SJCRH30 (cell line): ENCODE measurements at regions not wholly inside any gene's neighbourhood (a gene's known extent, or its start where the extent isn't known, plus 50 kb on each side); places are given as distances from the start of the nearest gene placed in this dataset.

ENCODE experiments used
- DNase-seq, 2 experiments: peaks; one replicate each; pipeline ENCODE4 v3.0.0-alpha.2; 2015 to 2020
- H3K27ac ChIP-seq: fragments of 250-450 bp; sonication (Bioruptor Pico); 2 replicates; pipeline ENCODE4 v1.5.1; 2020; ENCODE audit warnings: mild to moderate bottlenecking, moderate library complexity
- H3K27me3 ChIP-seq: fragments of 250-450 bp; sonication (Bioruptor Pico); 2 replicates; pipeline ENCODE4 v1.5.1; 2020; ENCODE audit warnings: mild to moderate bottlenecking, moderate library complexity
- H3K36me3 ChIP-seq: fragments of 250-450 bp; sonication (Bioruptor Pico); 2 replicates; pipeline ENCODE4 v1.5.1; 2020; ENCODE audit warnings: mild to moderate bottlenecking, moderate library complexity
- H3K4me1 ChIP-seq: fragments of 250-450 bp; sonication (Bioruptor Pico); 2 replicates; pipeline ENCODE4 v1.5.1; 2020; ENCODE audit warnings: mild to moderate bottlenecking, moderate library complexity
- H3K4me3 ChIP-seq: fragments of 250-450 bp; sonication (Bioruptor Pico); 2 replicates; pipeline ENCODE4 v1.5.1; 2020; ENCODE audit warnings: mild to moderate bottlenecking, moderate library complexity
- H3K9me3 ChIP-seq: fragments of 250-450 bp; sonication (Bioruptor Pico); replicated peaks from 2 replicates; pipeline ENCODE4 v1.5.1; 2020; ENCODE audit warnings: mild to moderate bottlenecking, moderate library complexity

GRCh38 chr2:147553775-147554271 is 291.0 kb upstream of the ACVR2A start:
- H3K4me3 ChIP-seq = no peak overlapping the region
- H3K9me3 ChIP-seq = 0 out of 2 replicates have a peak, but pooled peaks cover 3% of the 10 kb centered on the region
- no peaks in the 10 kb centered on the region for H3K4me1 ChIP-seq
- H3K27ac ChIP-seq = no peak overlapping the region
- no peak for DNase-seq
- H3K27me3 ChIP-seq = no peaks in the 10 kb centered on the region
- no peaks in the 10 kb centered on the region for H3K36me3 ChIP-seq

GRCh38 chr2:147550995-147551731 is 293.7 kb upstream of the ACVR2A start:
- Histone ChIP-seq H3K36me3 (no peaks in the 10 kb centered on the region), H3K9me3 (no peaks in the 10 kb centered on the region), H3K27me3 (no peaks in the 10 kb centered on the region), H3K4me3 (no peak overlapping the region), H3K27ac (no peak overlapping the region), H3K4me1 (no peaks in the 10 kb centered on the region)
- DNase-seq = no peak

- Histone ChIP-seq H3K4me1 (no peaks in the 10 kb centered on the region), H3K27me3 (no peaks in the 10 kb centered on the region), H3K4me3 (no peak overlapping the region), H3K9me3 (no peaks in the 10 kb centered on the region), H3K36me3 (no peaks in the 10 kb centered on the region), H3K27ac (no peak overlapping the region)
- DNase-seq = no peak
Measured at GRCh38 chr2:147549054-147549453, 295.8 kb upstream of the ACVR2A start.

- Histone ChIP-seq H3K9me3 (no peaks in the 10 kb centered on the region), H3K36me3 (no peaks in the 10 kb centered on the region), H3K4me3 (no peak overlapping the region), H3K27ac (no peak overlapping the region), H3K4me1 (no peaks in the 10 kb centered on the region), H3K27me3 (no peaks in the 10 kb centered on the region)
- DNase-seq = no peak
Measured at GRCh38 chr2:147548451-147548850, 296.4 kb upstream of the ACVR2A start.

- Histone ChIP-seq H3K27ac (no peak overlapping the region), H3K4me3 (no peak overlapping the region)
- DNase-seq = no peak
Measured at GRCh38 chr2:147547440-147547839, 297.4 kb upstream of the ACVR2A start.

GRCh38 chr2:147546109-147546508 is 298.7 kb upstream of the ACVR2A start:
- Histone ChIP-seq H3K27me3 (no peaks in the 10 kb centered on the region), H3K4me3 (no peak overlapping the region), H3K36me3 (no peaks in the 10 kb centered on the region), H3K27ac (no peak overlapping the region), H3K4me1 (no peaks in the 10 kb centered on the region), H3K9me3 (no peaks in the 10 kb centered on the region)
- DNase-seq = no peak

More at GRCh38 chr2:147547440-147547839, 297.4 kb upstream of the ACVR2A start:
- H3K4me1 ChIP-seq = no peaks in the 10 kb centered on the region
- H3K36me3 ChIP-seq = no peaks in the 10 kb centered on the region
- H3K9me3 ChIP-seq = no peaks in the 10 kb centered on the region
- no peaks in the 10 kb centered on the region for H3K27me3 ChIP-seq

- Histone ChIP-seq H3K9me3 (peaks cover 3% of the 10 kb centered on the region; the same call in 1 of the 2 replicates), H3K4me3 (no peak overlapping the region), H3K27ac (no peak overlapping the region), H3K27me3 (no peaks in the 10 kb centered on the region), H3K4me1 (no peaks in the 10 kb centered on the region), H3K36me3 (no peaks in the 10 kb centered on the region)
- DNase-seq = no peak
Measured at GRCh38 chr2:147543056-147543455, 301.8 kb upstream of the ACVR2A start.

GRCh38 chr2:147542351-147542750 is 302.5 kb upstream of the ACVR2A start:
- H3K27me3 ChIP-seq = no peaks in the 10 kb centered on the region
- no peak for DNase-seq
- H3K36me3 ChIP-seq = no peaks in the 10 kb centered on the region
- H3K4me3 ChIP-seq = no peak overlapping the region
- no peaks in the 10 kb centered on the region for H3K4me1 ChIP-seq
- H3K27ac ChIP-seq = no peak overlapping the region
- H3K9me3 ChIP-seq = peaks cover 4% of the 10 kb centered on the region; the same call in 1 of the 2 replicates

GRCh38 chr2:147541314-147541713 is 303.5 kb upstream of the ACVR2A start:
- H3K4me1 ChIP-seq = no peaks in the 10 kb centered on the region
- no peak overlapping the region for H3K4me3 ChIP-seq
- H3K27ac ChIP-seq = no peak overlapping the region
- no peak for DNase-seq
- H3K9me3 ChIP-seq = peaks cover 4% of the 10 kb centered on the region; the same call in 1 of the 2 replicates
- no peaks in the 10 kb centered on the region for H3K36me3 ChIP-seq
- no peaks in the 10 kb centered on the region for H3K27me3 ChIP-seq

- H3K27ac ChIP-seq = no peak overlapping the region
- H3K36me3 ChIP-seq = no peaks in the 10 kb centered on the region
- no peak overlapping the region for H3K4me3 ChIP-seq
- H3K9me3 ChIP-seq = peaks cover 4% of the 10 kb centered on the region; the same call in 1 of the 2 replicates
- H3K27me3 ChIP-seq = no peaks in the 10 kb centered on the region
- no peak for DNase-seq
- no peaks in the 10 kb centered on the region for H3K4me1 ChIP-seq
Measured at GRCh38 chr2:147538821-147539220, 306.0 kb upstream of the ACVR2A start.

- no peak for DNase-seq
- no peak overlapping the region for H3K4me3 ChIP-seq
- H3K36me3 ChIP-seq = no peaks in the 10 kb centered on the region
- no peak overlapping the region for H3K27ac ChIP-seq
- H3K27me3 ChIP-seq = no peaks in the 10 kb centered on the region
- H3K9me3 ChIP-seq = peaks cover 4% of the 10 kb centered on the region; the same call in 1 of the 2 replicates
- H3K4me1 ChIP-seq = no peaks in the 10 kb centered on the region
Measured at GRCh38 chr2:147538088-147538487, 306.7 kb upstream of the ACVR2A start.

- no peaks in the 10 kb centered on the region for H3K36me3 ChIP-seq
- DNase-seq = peak; percentile 43 to 68
- no peak overlapping the region; the same call in 1 of the 2 replicates for H3K27ac ChIP-seq
- H3K4me3 ChIP-seq = no peak overlapping the region
- H3K27me3 ChIP-seq = no peaks in the 10 kb centered on the region
- H3K9me3 ChIP-seq = no peaks in the 10 kb centered on the region; the same call in 1 of the 2 replicates
- H3K4me1 ChIP-seq = peaks cover 6% of the 10 kb centered on the region
Measured at GRCh38 chr2:147531269-147531668, 313.6 kb upstream of the ACVR2A start.

- H3K36me3 ChIP-seq = no peaks in the 10 kb centered on the region
- no peaks in the 10 kb centered on the region; the same call in 1 of the 2 replicates for H3K9me3 ChIP-seq
- H3K4me1 ChIP-seq = peaks cover 6% of the 10 kb centered on the region
- no peaks in the 10 kb centered on the region for H3K27me3 ChIP-seq
- no peak for DNase-seq
- no peak overlapping the region for H3K4me3 ChIP-seq
- H3K27ac ChIP-seq = no peak overlapping the region
Measured at GRCh38 chr2:147530033-147530432, 314.8 kb upstream of the ACVR2A start.

- H3K4me3 ChIP-seq = no peak overlapping the region
- DNase-seq = no peak
- H3K27ac ChIP-seq = no peak overlapping the region
- H3K36me3 ChIP-seq = no peaks in the 10 kb centered on the region
- H3K4me1 ChIP-seq = peaks cover under 1% of the 10 kb centered on the region
- no peaks in the 10 kb centered on the region for H3K9me3 ChIP-seq
- no peaks in the 10 kb centered on the region for H3K27me3 ChIP-seq
Measured at GRCh38 chr2:147525819-147526489, 318.9 kb upstream of the ACVR2A start.

GRCh38 chr2:147524912-147525311 is 319.9 kb upstream of the ACVR2A start:
- no peaks in the 10 kb centered on the region for H3K36me3 ChIP-seq
- H3K27ac ChIP-seq = no peak overlapping the region
- no peaks in the 10 kb centered on the region for H3K9me3 ChIP-seq
- no peak overlapping the region for H3K4me3 ChIP-seq
- no peaks in the 10 kb centered on the region for H3K27me3 ChIP-seq
- no peak for DNase-seq
- H3K4me1 ChIP-seq = no peaks in the 10 kb centered on the region
